SK-N-SH (cell line): ENCODE measurements at regions not wholly inside any gene's neighbourhood (a gene's known extent, or its start where the extent isn't known, plus 50 kb on each side); places are given as distances from the start of the nearest gene placed in this dataset.

ENCODE experiments used
- CTCF ChIA-PET: fragments of 300-600, 350-600 bp; formaldehyde crosslinking; extraction: SDS; loops from one replicate; lab custom pipeline; 2021; lab: Yijun Ruan, JAX
- POLR2A ChIA-PET: fragments of 350-600 bp; sonication (Branson Sonifier 250); formaldehyde crosslinking; extraction: SDS; loops from one replicate; lab custom pipeline; 2020; ENCODE audit warnings: antibody characterized with exemption, inconsistent platforms; lab: Yijun Ruan, JAX
- DNase-seq: peaks from one replicate; pipeline ENCODE4 v3.0.0; 2012
- H2AFZ ChIP-seq: fragments of 200-600 bp; sonication (generic); 2 replicates; pipeline ENCODE4 v1.8.1; 2016; ENCODE audit warnings: antibody characterized with exemption, mild to moderate bottlenecking, low read depth
- H3F3A ChIP-seq: fragments of 200-600 bp; sonication (generic); replicated peaks from 2 replicates; pipeline ENCODE3; 2016; ENCODE audit warnings: antibody characterized with exemption, mild to moderate bottlenecking; ENCODE audit not compliant: insufficient read depth
- H3K27ac ChIP-seq, 2 experiments: fragments of 200-500 bp in 1 of 2; fragments of 200-600 bp in 1 of 2; sonication (Bioruptor generic) in 1 of 2; sonication (generic), shearing (Covaris generic) in 1 of 2; 2 replicates each; pipeline versions ENCODE4 v1.5.1 to v1.6.1; 2014 to 2016; ENCODE audit warnings: low read depth in 2 of 2, inconsistent platforms in 1 of 2, low read length in 1 of 2, mild to moderate bottlenecking in 1 of 2, mixed read lengths in 1 of 2
- H3K27me3 ChIP-seq: fragments of 200-600 bp; sonication (generic), shearing (Covaris generic); 2 replicates; pipeline ENCODE4 v1.6.1; 2016; ENCODE audit warnings: mixed run types; ENCODE audit not compliant: insufficient read depth
- H3K36me3 ChIP-seq, 2 experiments: fragments of 200-500 bp in 1 of 2; fragments of 200-600 bp in 1 of 2; sonication (Bioruptor generic) in 1 of 2; sonication (generic) in 1 of 2; replicated peaks in 1 of 2; 2 replicates each; pipeline versions ENCODE3 to v1.5.1; 2014 to 2016; ENCODE audit warnings: low read length in 1 of 2, mild to moderate bottlenecking in 1 of 2; ENCODE audit not compliant: insufficient read depth in 2 of 2, control insufficient read depth in 1 of 2
- H3K4me1 ChIP-seq, 2 experiments: fragments of 200-500 bp in 1 of 2; fragments of 200-600 bp in 1 of 2; sonication (Bioruptor generic) in 1 of 2; sonication (generic), shearing (Covaris generic) in 1 of 2; 2 replicates each; pipeline versions ENCODE4 v1.5.1 to v1.6.1; 2014 to 2016; ENCODE audit warnings: low read depth in 1 of 2, low read length in 1 of 2, mixed run types in 1 of 2; ENCODE audit not compliant: insufficient read depth in 2 of 2, control insufficient read depth in 1 of 2
- H3K4me2 ChIP-seq: fragments of 200-600 bp; sonication (generic), shearing (Covaris generic); 2 replicates; pipeline ENCODE4 v1.6.1; 2017; ENCODE audit warnings: mixed run types
- H3K4me3 ChIP-seq, 2 experiments: fragments of 200-500 bp in 1 of 2; fragments of 200-600 bp in 1 of 2; sonication (Bioruptor generic) in 1 of 2; sonication (generic), shearing (Covaris generic) in 1 of 2; 2 replicates each; pipeline versions ENCODE4 v1.5.1 to v1.8.1; 2014 to 2016; ENCODE audit warnings: low read depth in 2 of 2, inconsistent platforms in 1 of 2, low read length in 1 of 2, mild to moderate bottlenecking in 1 of 2, mixed read lengths in 1 of 2, moderate library complexity in 1 of 2
- H3K79me2 ChIP-seq: fragments of 200-600 bp; sonication (generic); 2 replicates; pipeline ENCODE4 v1.8.1; 2017; ENCODE audit warnings: mild to moderate bottlenecking; ENCODE audit not compliant: insufficient read depth
- H3K9ac ChIP-seq: fragments of 200-600 bp; sonication (generic); 2 replicates; pipeline ENCODE4 v1.6.1; 2017; ENCODE audit warnings: mixed run types
- H3K9me2 ChIP-seq: fragments of 200-600 bp; sonication (generic); 2 replicates; pipeline ENCODE4 v1.6.1; 2017; ENCODE audit warnings: mixed run types
- H3K9me3 ChIP-seq: fragments of 200-600 bp; sonication (generic); 2 replicates; pipeline ENCODE4 v1.6.1; 2017; ENCODE audit warnings: mixed run types, mild to moderate bottlenecking, moderate library complexity
- H4K20me1 ChIP-seq: fragments of 200-600 bp; sonication (generic); 2 replicates; pipeline ENCODE4 v1.6.1; 2017; ENCODE audit warnings: mild to moderate bottlenecking, mixed run types; ENCODE audit not compliant: insufficient read depth
- CTCF ChIP-seq: fragments of 200-600 bp; sonication (generic); IDR thresholded peaks from 2 replicates; pipeline ENCODE4 v1.6.1; 2017; ENCODE audit warnings: antibody characterized with exemption, mild to moderate bottlenecking, moderate library complexity
- ELF1 ChIP-seq: IDR thresholded peaks from 2 replicates; pipeline ENCODE4 v1.4.0; 2012
- EP300 ChIP-seq, 2 experiments: IDR thresholded peaks; 2 replicates each; pipeline versions ENCODE4 v1.4.0 to v1.6.1; 2012; ENCODE audit warnings: borderline replicate concordance in 1 of 2, low read depth in 1 of 2, low read length in 1 of 2
- EZH2phosphoT487 ChIP-seq: fragments of 200-600 bp; sonication (generic); IDR thresholded peaks from 2 replicates; pipeline ENCODE4 v1.6.1; 2017; ENCODE audit warnings: low read depth, mixed run types, mild to moderate bottlenecking, antibody characterized with exemption, moderate library complexity, borderline replicate concordance
- FOSL2 ChIP-seq: IDR thresholded peaks from 2 replicates; pipeline ENCODE4 v1.4.0; 2012; ENCODE audit warnings: low read depth, mild to moderate bottlenecking, moderate library complexity, borderline replicate concordance
- FOXJ3 ChIP-seq: sonication (generic); formaldehyde crosslinking; IDR thresholded peaks from 2 replicates; pipeline ENCODE4 v1.5.1; 2020; ENCODE audit warnings: mild to moderate bottlenecking, missing genetic modification reagents
- FOXM1 ChIP-seq: IDR thresholded peaks from 2 replicates; pipeline ENCODE4 v1.4.0; 2012; ENCODE audit warnings: low read depth, mild to moderate bottlenecking
- GABPA ChIP-seq: IDR thresholded peaks from 2 replicates; pipeline ENCODE4 v1.4.0; 2012; ENCODE audit warnings: low read depth, mild to moderate bottlenecking
- GATA2 ChIP-seq: sonication (generic); formaldehyde crosslinking; IDR thresholded peaks from 2 replicates; pipeline ENCODE4 v1.5.0; 2020; ENCODE audit warnings: mild to moderate bottlenecking, missing genetic modification reagents
- MEF2A ChIP-seq: IDR thresholded peaks from 2 replicates; pipeline ENCODE4 v1.4.0; 2012; ENCODE audit warnings: low read depth, borderline replicate concordance
- NFIC ChIP-seq: IDR thresholded peaks from 2 replicates; pipeline ENCODE4 v1.4.0; 2012; ENCODE audit warnings: borderline replicate concordance
- PBX3 ChIP-seq: IDR thresholded peaks from 2 replicates; pipeline ENCODE4; 2012
- POLR2AphosphoS5 ChIP-seq: IDR thresholded peaks from 2 replicates; pipeline ENCODE4 v1.6.1; 2012; ENCODE audit warnings: low read depth, low read length
- RCOR1 ChIP-seq: fragments of 150-350 bp; IDR thresholded peaks from 2 replicates; pipeline ENCODE4 v1.6.1; 2017; ENCODE audit warnings: antibody characterized with exemption, low read length
- REST ChIP-seq: IDR thresholded peaks from 2 replicates; pipeline ENCODE4 v1.6.1; 2012; ENCODE audit warnings: mild to moderate bottlenecking, low read depth, low read length, moderate library complexity
- RXRA ChIP-seq: IDR thresholded peaks from 2 replicates; pipeline ENCODE4 v1.4.0; 2012; ENCODE audit warnings: low read depth, mild to moderate bottlenecking, borderline replicate concordance
- SIN3A ChIP-seq: IDR thresholded peaks from 2 replicates; pipeline ENCODE4 v1.6.1; 2012; ENCODE audit warnings: low read depth, mild to moderate bottlenecking, low read length, moderate library complexity, borderline replicate concordance
- TAF1 ChIP-seq: IDR thresholded peaks from 2 replicates; pipeline ENCODE4 v1.6.1; 2012; ENCODE audit warnings: low read depth, mild to moderate bottlenecking, low read length, moderate library complexity, borderline replicate concordance
- TEAD4 ChIP-seq: IDR thresholded peaks from 2 replicates; pipeline ENCODE4 v1.4.0; 2012; ENCODE audit warnings: mild to moderate bottlenecking, borderline replicate concordance; ENCODE audit not compliant: insufficient read depth
- USF1 ChIP-seq: IDR thresholded peaks from 2 replicates; pipeline ENCODE4 v1.4.0; 2012; ENCODE audit warnings: low read depth, borderline replicate concordance
- WGBS: methylation state at CpG from one replicate; pipeline ENCODE4 v1.1.6; 2017; ENCODE audit warnings: low lambda C conversion rate; 5-methylcytosine and 5-hydroxymethylcytosine counted together

- Histone ChIP-seq H3K9ac (no peak overlapping the region), H3K4me1 (no peaks in the 10 kb centered on the region; a peak in 1 of 4 replicates), H3K9me3 (no peaks in the 10 kb centered on the region), H3F3A (no peaks in the 10 kb centered on the region), H3K27ac (no peak overlapping the region), H3K36me3 (no peaks in the 10 kb centered on the region), H2AFZ (no peak overlapping the region), H3K9me2 (no peaks in the 10 kb centered on the region), H4K20me1 (no peaks in the 10 kb centered on the region), H3K79me2 (no peaks in the 10 kb centered on the region), H3K27me3 (no peaks in the 10 kb centered on the region), H3K4me2 (no peak overlapping the region), H3K4me3 (no peak overlapping the region)
- no peak for DNase-seq
- ChIA-PET CTCF (no interaction called here), POLR2A (no interaction called here)
- TF ChIP-seq SIN3A, result no peak
- no peak for TF ChIP-seq EP300 (IDR thresholded peaks at IDR 0.05; ENCODE audit: borderline replicate concordance in 1 of 2, low read depth in 1 of 2, low read length in 1 of 2)
- no peak for TF ChIP-seq MEF2A
- no peak for TF ChIP-seq GABPA
- no peak for TF ChIP-seq REST
- TF ChIP-seq RXRA, result no peak
- TF ChIP-seq FOXM1, result no peak
- no peak for TF ChIP-seq TEAD4
- TF ChIP-seq PBX3, result no peak
- 78% methylated on average over 3 of the region's 3 CpGs for WGBS
These were observed 138.1 kb upstream of the FLRT2 start for GRCh38 chr14:85391892-85392291.

GRCh38 chr14:85399186-85399585, 130.8 kb upstream of the FLRT2 start:
- CTCF ChIA-PET, result no interaction called here
- peak overlapping the region in 1 of 2 experiments; percentile 22; a peak in 2 of 4 replicates for H3K27ac ChIP-seq
- H2AFZ ChIP-seq, result 0 out of 2 replicates have a peak overlapping the region, but pooled peaks have one; percentile 36
- TF ChIP-seq MEF2A (no peak), FOXJ3 (no peak), USF1 (no peak), FOXM1 (no peak), CTCF (no peak), NFIC (no peak), RCOR1 (no peak), POLR2AphosphoS5 (no peak), ELF1 (no peak), FOSL2 (no peak), EZH2phosphoT487 (no peak), GATA2 (CRISPR knock-in tag) (no peak), TAF1 (no peak), TEAD4 (no peak)

More at GRCh38 chr14:85399186-85399585, 130.8 kb upstream of the FLRT2 start:
- 0 out of 4 replicates have a peak, but pooled peaks cover 0 to 3% of the 10 kb centered on the region in 2 experiments for H3K4me1 ChIP-seq
- H4K20me1 ChIP-seq, result no peaks in the 10 kb centered on the region
- 39% methylated on average over 2 of the region's 2 CpGs for WGBS
- no peak overlapping the region for H3K4me2 ChIP-seq
- H3K36me3 ChIP-seq, result no peaks in the 10 kb centered on the region
- DNase-seq, result no peak
- H3K79me2 ChIP-seq, result no peaks in the 10 kb centered on the region
- H3K9me2 ChIP-seq, result no peaks in the 10 kb centered on the region
- POLR2A ChIA-PET, result no interaction called here
- no peaks in the 10 kb centered on the region for H3K27me3 ChIP-seq
- H3K9me3 ChIP-seq, result no peaks in the 10 kb centered on the region
- no peaks in the 10 kb centered on the region for H3F3A ChIP-seq
- H3K9ac ChIP-seq, result no peak overlapping the region
- no peak overlapping the region for H3K4me3 ChIP-seq
